IMR-90 (cell line): ENCODE measurements at regions not wholly inside any gene's neighbourhood (a gene's known extent, or its start where the extent isn't known, plus 50 kb on each side); places are given as distances from the start of the nearest gene placed in this dataset.

Experiments used
- ATAC-seq: fragments of 200-7000 bp; cut with Tn5 transposase; 2 replicates; pipeline ENCODE4 v1.9.1; 2020; ENCODE audit warnings: low read depth, mild to moderate bottlenecking, moderate library complexity
- BruUV-seq: library from RNA; stranded (reverse); fragments of 400-500 nt; replicated peaks from 2 replicates; lab custom pipeline; 2021; lab: Mats Ljungman, UMichigan
- CTCF ChIA-PET: fragments of 300-600 bp; formaldehyde crosslinking; extraction: SDS; loops from one replicate; lab custom pipeline; 2021; ENCODE audit warnings: antibody characterized with exemption; lab: Yijun Ruan, JAX
- POLR2A ChIA-PET: fragments of 300-600 bp; sonication (Branson Sonifier 250); formaldehyde crosslinking; loops from one replicate; lab custom pipeline; 2022; ENCODE audit warnings: antibody characterized with exemption; ENCODE audit not compliant: unreplicated experiment; lab: Charles Lee
- DNase-seq: peaks from one replicate; pipeline ENCODE4 v3.0.0; 2013
- H2AFZ ChIP-seq: replicated peaks from 2 replicates; pipeline ENCODE3; 2013; ENCODE audit warnings: low read length, mild to moderate bottlenecking; ENCODE audit not compliant: poor library complexity
- H2AK5ac ChIP-seq: 2 replicates; pipeline ENCODE4 v1.6.1; 2013; ENCODE audit warnings: low read depth, low read length, inconsistent platforms
- H2AK9ac ChIP-seq: replicated peaks from 2 replicates; pipeline ENCODE3; 2013; ENCODE audit warnings: mild to moderate bottlenecking, low read depth, low read length, moderate library complexity; ENCODE audit not compliant: poor library complexity
- H2BK120ac ChIP-seq: 2 replicates; pipeline ENCODE4 v1.6.1; 2013; ENCODE audit warnings: low read depth, low read length, inconsistent platforms
- H2BK15ac ChIP-seq: 3 replicates; pipeline ENCODE4 v1.6.1; 2013; ENCODE audit warnings: low read depth, low read length, inconsistent platforms
- H2BK20ac ChIP-seq: 2 replicates; pipeline ENCODE4 v1.6.1; 2013; ENCODE audit warnings: low read depth, mild to moderate bottlenecking, inconsistent platforms, low read length, moderate library complexity
- H2BK5ac ChIP-seq: 2 replicates; pipeline ENCODE4 v1.6.1; 2013; ENCODE audit warnings: mild to moderate bottlenecking, low read depth, low read length, inconsistent platforms; ENCODE audit not compliant: poor library complexity, severe bottlenecking
- H3K14ac ChIP-seq: replicated peaks from 2 replicates; pipeline ENCODE4 v1.6.1; 2013; ENCODE audit warnings: low read depth, low read length, inconsistent platforms
- H3K18ac ChIP-seq: 2 replicates; pipeline ENCODE4 v1.6.1; 2013; ENCODE audit warnings: low read depth, low read length, control low read depth
- H3K23ac ChIP-seq: 2 replicates; pipeline ENCODE4 v1.6.1; 2013; ENCODE audit warnings: low read depth, low read length, inconsistent platforms
- H3K27ac ChIP-seq: 2 replicates; pipeline ENCODE4 v1.5.1; 2013; ENCODE audit warnings: mild to moderate bottlenecking, control low read depth, low read length; ENCODE audit not compliant: insufficient read depth
- H3K27me3 ChIP-seq: 2 replicates; pipeline ENCODE4 v1.6.1; 2013; ENCODE audit warnings: low read length; ENCODE audit not compliant: control insufficient read depth, insufficient read depth
- H3K36me3 ChIP-seq: 2 replicates; pipeline ENCODE4 v1.6.1; 2013; ENCODE audit warnings: low read length, mixed read lengths; ENCODE audit not compliant: control insufficient read depth, insufficient read depth
- H3K4ac ChIP-seq: 2 replicates; pipeline ENCODE4 v1.6.1; 2013; ENCODE audit warnings: low read depth, low read length, inconsistent platforms
- H3K4me1 ChIP-seq: 2 replicates; pipeline ENCODE4 v1.6.1; 2013; ENCODE audit warnings: low read length, mixed read lengths; ENCODE audit not compliant: control insufficient read depth, insufficient read depth
- H3K4me2 ChIP-seq: 2 replicates; pipeline ENCODE4 v1.6.1; 2013; ENCODE audit warnings: low read depth, mild to moderate bottlenecking, control low read depth, low read length, moderate library complexity
- H3K4me3 ChIP-seq: 2 replicates; pipeline ENCODE4 v1.5.1; 2013; ENCODE audit warnings: low read depth, mild to moderate bottlenecking, control low read depth, low read length, moderate library complexity; ENCODE audit not compliant: insufficient read depth
- H3K56ac ChIP-seq: 2 replicates; pipeline ENCODE4 v1.6.1; 2013; ENCODE audit warnings: low read length, inconsistent platforms; ENCODE audit not compliant: insufficient read depth; ENCODE audit errors: extremely low read depth
- H3K79me1 ChIP-seq, 2 experiments: 2 replicates each; pipeline ENCODE4 v1.6.1; 2013; ENCODE audit warnings: low read length in 2 of 2, inconsistent platforms in 1 of 2, low read depth in 1 of 2
- H3K9ac ChIP-seq: 2 replicates; pipeline ENCODE4 v1.6.1; 2013; ENCODE audit warnings: low read depth, low read length, control low read depth
- H3K9me1 ChIP-seq: 2 replicates; pipeline ENCODE4 v1.6.1; 2013; ENCODE audit warnings: low read length, inconsistent platforms; ENCODE audit not compliant: insufficient read depth
- H3K9me3 ChIP-seq: 2 replicates; pipeline ENCODE4 v1.6.1; 2013; ENCODE audit warnings: low read length; ENCODE audit not compliant: control insufficient read depth, insufficient read depth
- H4K20me1 ChIP-seq: 2 replicates; pipeline ENCODE4 v1.6.1; 2013; ENCODE audit warnings: low read length, inconsistent platforms; ENCODE audit not compliant: insufficient read depth
- H4K5ac ChIP-seq: 2 replicates; pipeline ENCODE4 v1.6.1; 2013; ENCODE audit warnings: mild to moderate bottlenecking, low read depth, low read length, control low read depth
- H4K8ac ChIP-seq, 2 experiments: 2 replicates each; pipeline ENCODE4 v1.6.1; 2013; ENCODE audit warnings: low read depth in 2 of 2, low read length in 2 of 2, control low read depth in 1 of 2, inconsistent platforms in 1 of 2
- H4K91ac ChIP-seq: 2 replicates; pipeline ENCODE4 v1.6.1; 2013; ENCODE audit warnings: low read depth, low read length, inconsistent platforms; ENCODE audit not compliant: insufficient read depth
- CEBPB ChIP-seq: IDR thresholded peaks from 2 replicates; pipeline ENCODE4 v1.6.1; 2012; ENCODE audit warnings: low read depth, low read length, improper control_type of control experiment
- CHD1 ChIP-seq: IDR thresholded peaks from 2 replicates; pipeline ENCODE4 v1.6.1; 2012; ENCODE audit warnings: low read depth, low read length, improper control_type of control experiment
- FOS ChIP-seq: fragments of 150-350 bp; IDR thresholded peaks from 2 replicates; pipeline ENCODE4 v1.6.1; 2016; ENCODE audit warnings: low read depth, low read length
- MAZ ChIP-seq: IDR thresholded peaks from 2 replicates; pipeline ENCODE4 v1.6.1; 2012; ENCODE audit warnings: low read depth, mild to moderate bottlenecking, low read length, improper control_type of control experiment, moderate library complexity, borderline replicate concordance
- MXI1 ChIP-seq: IDR thresholded peaks from 2 replicates; pipeline ENCODE4 v1.6.1; 2012; ENCODE audit warnings: low read depth, mild to moderate bottlenecking, low read length, moderate library complexity, borderline replicate concordance
- NFE2L2 ChIP-seq: fragments of 150-350 bp; IDR thresholded peaks from 2 replicates; pipeline ENCODE4 v1.6.1; 2016; ENCODE audit warnings: low read depth, mild to moderate bottlenecking, low read length
- RAD21 ChIP-seq: IDR thresholded peaks from 2 replicates; pipeline ENCODE4 v1.6.1; 2012; ENCODE audit warnings: low read length, improper control_type of control experiment
- RFX5 ChIP-seq: IDR thresholded peaks from 2 replicates; pipeline ENCODE4 v1.8.0; 2012; ENCODE audit warnings: low read depth, mild to moderate bottlenecking, low read length, moderate library complexity
- SMC3 ChIP-seq: fragments of 150-350 bp; IDR thresholded peaks from 2 replicates; pipeline ENCODE4 v1.6.1; 2016; ENCODE audit warnings: low read depth, mild to moderate bottlenecking, antibody characterized with exemption, low read length, moderate library complexity
- WGBS, 2 experiments: methylation state at CpG; one replicate each; pipeline versions ENCODE4 v1.1.5 to v1.1.7; 2013; ENCODE audit warnings: missing lambda C conversion rate in 2 of 2; ENCODE audit not compliant: insufficient read length in 1 of 2; ENCODE audit errors: extremely low coverage in 2 of 2; 5-methylcytosine and 5-hydroxymethylcytosine counted together
- dilution Hi-C: fragments of 300-500 bp; cut with HindIII; formaldehyde crosslinking; loops from one replicate; pipeline ENCODE4 v1.14.3; 2018; ENCODE audit warnings: low sequenced_read_pairs; ENCODE audit not compliant: unreplicated experiment
- in situ Hi-C: fragments of 300-500 bp; cut with MboI; formaldehyde crosslinking; loops from 3 replicates; pipeline ENCODE4 v1.14.3; 2019; ENCODE audit warnings: low sequenced_read_pairs, inconsistent platforms, mixed read lengths
- intact Hi-C: fragments of 100-400 bp; cut with micrococcal nuclease; formaldehyde crosslinking; loops from 2 replicates; pipeline ENCODE4 v1.10.0; 2022
- TF ChIP-seq, protein P1 (sequence below): fragments of 150-350 bp; IDR thresholded peaks from 2 replicates; pipeline ENCODE4 v1.6.1; 2017; ENCODE audit warnings: mild to moderate bottlenecking, antibody characterized with exemption, low read length, low read depth

DNA sequence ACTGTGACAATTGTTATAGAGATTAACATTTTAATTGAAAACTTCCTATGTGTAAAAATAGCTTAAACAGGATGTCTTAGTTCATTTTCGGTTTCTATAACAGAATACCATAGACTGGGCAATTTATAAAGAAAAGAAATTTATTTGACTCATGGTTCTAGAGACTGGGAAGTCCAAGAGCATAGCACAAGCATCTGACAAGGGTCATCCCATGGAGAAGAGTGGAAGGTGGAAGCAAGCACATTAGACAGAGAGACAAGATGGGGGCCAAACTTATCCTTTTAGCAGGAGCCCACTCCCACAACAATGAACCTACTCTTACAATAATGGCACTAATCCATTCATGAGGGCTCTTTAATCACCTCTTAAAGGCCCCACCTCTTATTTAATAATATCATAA, 100.3 kb downstream of the FAM161A start:
- ChIA-PET POLR2A (no interaction called here), CTCF (no interaction called here)
- WGBS, 2 experiments: no CpG with 5 or more reads among the region's 1 CpG
- dilution Hi-C loops (no loop called here), intact Hi-C loops (loop anchor here (5.0 kb wide), 1 partner anchor 61 kb away; no protein-coding TSS in a partner anchor), in situ Hi-C loops (no loop called here)
- H3K27ac ChIP-seq: no peak overlapping the region
- H3K4ac ChIP-seq: no peak overlapping the region
- H3K36me3 ChIP-seq: no peaks in the 10 kb centered on the region
- no peak overlapping the region for H2BK120ac ChIP-seq
- H2BK20ac ChIP-seq: no peak overlapping the region
- H3K4me3 ChIP-seq: no peak overlapping the region
- TF ChIP-seq RAD21: no peak
- TF ChIP-seq CHD1: no peak
- no peak for TF ChIP-seq CEBPB
- TF ChIP-seq FOS: no peak
- TF ChIP-seq MXI1: no peak
- no peak for TF ChIP-seq MAZ
- no peak for TF ChIP-seq NFE2L2
- no peak for TF ChIP-seq RFX5
- TF ChIP-seq SMC3: no peak
- TF ChIP-seq, protein P1, sequence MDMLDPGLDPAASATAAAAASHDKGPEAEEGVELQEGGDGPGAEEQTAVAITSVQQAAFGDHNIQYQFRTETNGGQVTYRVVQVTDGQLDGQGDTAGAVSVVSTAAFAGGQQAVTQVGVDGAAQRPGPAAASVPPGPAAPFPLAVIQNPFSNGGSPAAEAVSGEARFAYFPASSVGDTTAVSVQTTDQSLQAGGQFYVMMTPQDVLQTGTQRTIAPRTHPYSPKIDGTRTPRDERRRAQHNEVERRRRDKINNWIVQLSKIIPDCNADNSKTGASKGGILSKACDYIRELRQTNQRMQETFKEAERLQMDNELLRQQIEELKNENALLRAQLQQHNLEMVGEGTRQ: no peak
- peaks cover 5% of the 10 kb centered on the region for H3K9me3 ChIP-seq
- no peak for ATAC-seq
- H4K20me1 ChIP-seq: no peaks in the 10 kb centered on the region
- no peaks in the 10 kb centered on the region for H3K27me3 ChIP-seq
- peaks cover 3% of the 10 kb centered on the region; the same call in 1 of the 2 replicates for H3K4me1 ChIP-seq
- no peak overlapping the region for H3K18ac ChIP-seq
- H2BK5ac ChIP-seq: no peak overlapping the region
- no peak overlapping the region for H3K56ac ChIP-seq
- H3K4me2 ChIP-seq: no peak overlapping the region
- H4K91ac ChIP-seq: no peak overlapping the region
- H3K14ac ChIP-seq: no peak overlapping the region
- H4K5ac ChIP-seq: no peak overlapping the region
- H2AFZ ChIP-seq: no peak overlapping the region
- no peak overlapping the region for H2BK15ac ChIP-seq
- no peaks in the 10 kb centered on the region; a peak in 1 of 4 replicates for H3K79me1 ChIP-seq
- BruUV-seq: no TSS peak
- no peak overlapping the region for H2AK5ac ChIP-seq
- no peak overlapping the region for H2AK9ac ChIP-seq
- DNase-seq: no peak
- H3K23ac ChIP-seq: no peak overlapping the region
- H4K8ac ChIP-seq: no peak overlapping the region
- H3K9me1 ChIP-seq: 0 out of 2 replicates have a peak, but pooled peaks cover 2% of the 10 kb centered on the region
- no peak overlapping the region for H3K9ac ChIP-seq
